HepG2 (cell line): ENCODE measurements at regions not wholly inside any gene's neighbourhood (a gene's known extent, or its start where the extent isn't known, plus 50 kb on each side); places are given as distances from the start of the nearest gene placed in this dataset.

ENCODE experiments used
- ATAC-seq: fragments of 200-7000 bp; cut with Tn5 transposase; 3 replicates; pipeline ENCODE4 v1.9.1; 2020; ENCODE audit warnings: mild to moderate bottlenecking, moderate library complexity
- BruUV-seq: library from RNA; stranded (reverse); fragments of 400-500 nt; replicated peaks from 2 replicates; lab custom pipeline; 2021; lab: Mats Ljungman, UMichigan
- CTCF ChIA-PET: fragments of 300-600 bp; formaldehyde crosslinking; extraction: SDS; loops from one replicate; lab custom pipeline; 2021; ENCODE audit warnings: low total read pairs, inconsistent platforms, low intra/inter-chr PET ratio; lab: Yijun Ruan, JAX
- POLR2A ChIA-PET: fragments of 350-600 bp; sonication (Branson Sonifier 250); formaldehyde crosslinking; loops from one replicate; lab custom pipeline; 2020; ENCODE audit warnings: antibody characterized with exemption, inconsistent platforms; lab: Yijun Ruan, JAX
- DNase-seq: peaks from one replicate; pipeline ENCODE4 v3.0.0-alpha.2; 2015; ENCODE audit warnings: low spot score
- FAIRE-seq: peaks from 3 replicates; lab custom pipeline; 2011; peaks lifted over from hg19 to GRCh38; lab: Jason Lieb, UNC
- H2AFZ ChIP-seq: one replicate; pipeline ENCODE4 v1.6.1; 2011; ENCODE audit warnings: low read length, inconsistent platforms
- H3K27ac ChIP-seq: fragments of 300-600 bp; 3 replicates; pipeline ENCODE4 v1.8.0; 2011; ENCODE audit warnings: mixed run types, mild to moderate bottlenecking, mixed read lengths, low read length, inconsistent platforms; ENCODE audit not compliant: insufficient read depth; ENCODE audit errors: extremely low read length
- H3K27me3 ChIP-seq, 2 experiments: fragments of 200-600 bp in 1 of 2; 2 replicates in 1 of 2; 3 replicates in 1 of 2; pipeline versions ENCODE4 v1.6.0 to v1.8.0; 2011; ENCODE audit warnings: low read length in 2 of 2, mild to moderate bottlenecking in 2 of 2, moderate library complexity in 2 of 2, inconsistent platforms in 1 of 2; ENCODE audit not compliant: insufficient read depth in 2 of 2, control insufficient read depth in 1 of 2
- H3K36me3 ChIP-seq, 2 experiments: fragments of 200-600 bp in 1 of 2; replicated peaks in 1 of 2; 2 replicates in 1 of 2; 3 replicates in 1 of 2; pipeline versions ENCODE4 v1.5.1 to v1.8.0; 2011; ENCODE audit warnings: low read length in 2 of 2, inconsistent platforms in 1 of 2; ENCODE audit not compliant: insufficient read depth in 2 of 2, control insufficient read depth in 1 of 2
- H3K4me1 ChIP-seq: 2 replicates; pipeline ENCODE4 v1.5.1; 2012; ENCODE audit warnings: low read length, inconsistent platforms; ENCODE audit not compliant: insufficient read depth
- H3K4me2 ChIP-seq: 2 replicates; pipeline ENCODE4 v1.6.0; 2011; ENCODE audit warnings: low read depth, low read length, inconsistent platforms
- H3K4me3 ChIP-seq, 3 experiments: fragments of 200-600 bp in 1 of 3; sonication (generic), shearing (Covaris generic) in 1 of 3; replicated peaks in 1 of 3; 2 replicates each; pipeline ENCODE4 v1.5.1; 2011 to 2016; ENCODE audit warnings: low read length in 3 of 3, inconsistent platforms in 2 of 3, low read depth in 2 of 3, mild to moderate bottlenecking in 2 of 3, control low read depth in 1 of 3, mixed read lengths in 1 of 3; ENCODE audit not compliant: insufficient read depth in 1 of 3
- H3K79me2 ChIP-seq: one replicate; pipeline ENCODE4 v1.6.1; 2011; ENCODE audit warnings: low read length, inconsistent platforms; ENCODE audit not compliant: insufficient read depth
- H3K9ac ChIP-seq: 2 replicates; pipeline ENCODE4 v1.6.0; 2011; ENCODE audit warnings: mild to moderate bottlenecking, low read depth, low read length, inconsistent platforms; ENCODE audit not compliant: insufficient read depth
- H3K9me3 ChIP-seq: 2 replicates; pipeline ENCODE4 v1.5.1; 2012; ENCODE audit warnings: mild to moderate bottlenecking, low read length
- H4K20me1 ChIP-seq: 2 replicates; pipeline ENCODE4 v1.6.0; 2011; ENCODE audit warnings: inconsistent platforms, mild to moderate bottlenecking, low read length, moderate library complexity; ENCODE audit not compliant: insufficient read depth
- ARID3A ChIP-seq: IDR thresholded peaks from 2 replicates; pipeline ENCODE4 v1.6.1; 2012; ENCODE audit warnings: low read depth, low read length, improper control_type of control experiment
- CCAR2 ChIP-seq: fragments of 200-400 bp; formaldehyde crosslinking; optimal IDR thresholded peaks from 2 replicates; pipeline ENCODE3; 2018; ENCODE audit warnings: low read depth, mild to moderate bottlenecking, low read length, moderate library complexity
- CREB1 ChIP-seq, 2 experiments: fragments of 450-650 bp in 1 of 2; IDR thresholded peaks; 2 replicates each; pipeline ENCODE4 v1.6.1; 2016 to 2017; ENCODE audit warnings: control low read depth in 1 of 2, mild to moderate bottlenecking in 1 of 2, missing compliant biosample characterization in 1 of 2, missing genetic modification characterization in 1 of 2
- CTCF ChIP-seq: sonication (generic); formaldehyde crosslinking; IDR thresholded peaks from 2 replicates; pipeline ENCODE4 v1.5.0; 2020; ENCODE audit warnings: mild to moderate bottlenecking, missing genetic modification reagents, moderate library complexity
- HMGXB4 ChIP-seq, 2 experiments: sonication (generic) in 1 of 2; formaldehyde crosslinking in 1 of 2; IDR thresholded peaks; 2 replicates each; pipeline versions ENCODE4 v1.4.0 to v1.6.1; 2018 to 2020; ENCODE audit warnings: missing genetic modification reagents in 2 of 2, borderline replicate concordance in 1 of 2, low read depth in 1 of 2, mild to moderate bottlenecking in 1 of 2, missing biosample characterization in 1 of 2
- HOXA5 ChIP-seq: sonication (generic); formaldehyde crosslinking; IDR thresholded peaks from 2 replicates; pipeline ENCODE4 v1.4.0; 2020; ENCODE audit warnings: missing genetic modification reagents
- MIXL1 ChIP-seq: IDR thresholded peaks from 2 replicates; pipeline ENCODE4 v1.6.1; 2016
- RNF2 ChIP-seq: fragments of 450-650 bp; conservative IDR thresholded peaks from 2 replicates; pipeline ENCODE4 v1.6.1; 2016; ENCODE audit warnings: low read depth
- SRF ChIP-seq: IDR thresholded peaks from 2 replicates; pipeline ENCODE4 v1.6.1; 2011; ENCODE audit warnings: mild to moderate bottlenecking, low read depth, low read length, moderate library complexity
- STAG1 ChIP-seq: sonication (generic); formaldehyde crosslinking; IDR thresholded peaks from 2 replicates; pipeline ENCODE4 v1.4.0; 2020; ENCODE audit warnings: missing genetic modification reagents
- ZNF639 ChIP-seq: conservative IDR thresholded peaks from 2 replicates; pipeline ENCODE4 v1.6.1; 2018; ENCODE audit warnings: missing genetic modification reagents
- ZNF83 ChIP-seq: sonication (generic); formaldehyde crosslinking; IDR thresholded peaks from 2 replicates; pipeline ENCODE4 v1.4.0; 2020; ENCODE audit warnings: missing genetic modification reagents, mild to moderate bottlenecking, borderline replicate concordance
- WGBS: methylation state at CpG from one replicate; pipeline ENCODE4 v1.1.6; 2017; ENCODE audit warnings: low lambda C conversion rate; 5-methylcytosine and 5-hydroxymethylcytosine counted together
- in situ Hi-C: cut with HindIII; loops from 2 replicates; pipeline ENCODE4 v1.10.0; 2017; ENCODE audit warnings: low pct_unique_long_range_greater_than_20kb; ENCODE audit not compliant: extremely low pct_ligation_motif_present
- intact Hi-C: fragments of 100-400 bp; cut with micrococcal nuclease; formaldehyde crosslinking; loops from one replicate; pipeline ENCODE4 v1.10.0; 2022; ENCODE audit not compliant: unreplicated experiment

GRCh38 chr14:56488306-56488705 lies 91.3 kb upstream of the TMEM260 start:
- no peaks in the 10 kb centered on the region for H3K9me3 ChIP-seq
- intact Hi-C loops (no loop called here), in situ Hi-C loops (no loop called here)
- no peaks in the 10 kb centered on the region for H3K79me2 ChIP-seq
- H2AFZ ChIP-seq = no peak overlapping the region
- H4K20me1 ChIP-seq = no peaks in the 10 kb centered on the region
- no peak overlapping the region for H3K4me2 ChIP-seq
- 6% methylated on average over 1 of the region's 1 CpG for WGBS
- no peaks in the 10 kb centered on the region for H3K36me3 ChIP-seq
- FAIRE-seq (no peak), ATAC-seq (no peak), DNase-seq (no peak)
- H3K27ac ChIP-seq = no peak overlapping the region
- ChIA-PET POLR2A (no interaction called here), CTCF (no interaction called here)
- H3K4me1 ChIP-seq = no peaks in the 10 kb centered on the region
- TF ChIP-seq HOXA5 = no peak
- TF ChIP-seq ZNF83 = no peak
- TF ChIP-seq CREB1 (IDR thresholded peaks at IDR 0.05) = peak; percentile 74
- no peak for TF ChIP-seq CREB1 (CRISPR knock-in tag; IDR thresholded peaks at IDR 0.05)
- no peak for TF ChIP-seq CCAR2
- H3K4me3 ChIP-seq = no peak overlapping the region
- BruUV-seq = no TSS peak
- H3K9ac ChIP-seq = no peak overlapping the region
- H3K27me3 ChIP-seq = no peaks in the 10 kb centered on the region; a peak in 1 of 5 replicates

GRCh38 chr14:56490379-56490778 lies 89.2 kb upstream of the TMEM260 start:
- H3K4me1 ChIP-seq = no peaks in the 10 kb centered on the region
- H3K4me2 ChIP-seq = no peak overlapping the region
- H3K27ac ChIP-seq = no peak overlapping the region
- H3K27me3 ChIP-seq = no peaks in the 10 kb centered on the region; a peak in 1 of 5 replicates
- no peaks in the 10 kb centered on the region for H3K79me2 ChIP-seq
- peak; percentile 29 for DNase-seq
- ATAC-seq = no peak
- in situ Hi-C loops (loop anchor here (5.0 kb wide), 2 partner anchors 697 to 827 kb away; no protein-coding TSS in a partner anchor), intact Hi-C loops (loop anchor here (1.0 to 5.0 kb wide), 3 partner anchors 382 to 692 kb away; no protein-coding TSS in a partner anchor)
- H3K4me3 ChIP-seq = no peak overlapping the region
- no peak overlapping the region for H2AFZ ChIP-seq
- BruUV-seq = no TSS peak
- 0% methylated on average over 3 of the region's 3 CpGs for WGBS
- no peak overlapping the region for H3K9ac ChIP-seq
- no peaks in the 10 kb centered on the region for H3K9me3 ChIP-seq
- FAIRE-seq = no peak
- no peaks in the 10 kb centered on the region for H4K20me1 ChIP-seq
- ChIA-PET CTCF (interaction anchor here (2.1 to 2.3 kb wide), 2 partner anchors 576 to 827 kb away, joined by 8 to 14 read pairs; no protein-coding TSS in a partner anchor), POLR2A (no interaction called here)
- H3K36me3 ChIP-seq = no peaks in the 10 kb centered on the region
- TF ChIP-seq STAG1 (CRISPR knock-in tag) = peak; percentile 32; the same call in 1 of the 2 replicates
- no peak for TF ChIP-seq ZNF639 (CRISPR knock-in tag)
- TF ChIP-seq HMGXB4 (CRISPR knock-in tag; IDR thresholded peaks at IDR 0.05; ENCODE audit: borderline replicate concordance in 1 of 2, low read depth in 1 of 2) = no peak
- TF ChIP-seq SRF = no peak
- peak; percentile 47 for TF ChIP-seq CTCF (CRISPR knock-in tag)
- TF ChIP-seq RNF2 = no peak
- peak; percentile 90 for TF ChIP-seq ARID3A
- 0 out of 2 replicates have a peak, but pooled peaks have one; percentile 32 for TF ChIP-seq MIXL1 (CRISPR knock-in tag)
